Renal cortex interstitium (tissue), 11 donors: ENCODE measurements at regions not wholly inside any gene's neighbourhood (a gene's known extent, or its start where the extent isn't known, plus 50 kb on each side); places are given as distances from the start of the nearest gene placed in this dataset.
"Not testable (repeated sequence)": the region's sequence is repeated elsewhere in the genome, so short reads cannot be mapped to it uniquely, and the experiment has no call there.

Experiments used
- DNase-seq, 11 donors: peaks; one replicate each; pipeline ENCODE4 v3.0.0-alpha.2; 2013; ENCODE audit warnings: low read depth in 9 of 11, low spot score in 4 of 11; ENCODE audit errors: extremely low read depth in 1 of 11

DNA sequence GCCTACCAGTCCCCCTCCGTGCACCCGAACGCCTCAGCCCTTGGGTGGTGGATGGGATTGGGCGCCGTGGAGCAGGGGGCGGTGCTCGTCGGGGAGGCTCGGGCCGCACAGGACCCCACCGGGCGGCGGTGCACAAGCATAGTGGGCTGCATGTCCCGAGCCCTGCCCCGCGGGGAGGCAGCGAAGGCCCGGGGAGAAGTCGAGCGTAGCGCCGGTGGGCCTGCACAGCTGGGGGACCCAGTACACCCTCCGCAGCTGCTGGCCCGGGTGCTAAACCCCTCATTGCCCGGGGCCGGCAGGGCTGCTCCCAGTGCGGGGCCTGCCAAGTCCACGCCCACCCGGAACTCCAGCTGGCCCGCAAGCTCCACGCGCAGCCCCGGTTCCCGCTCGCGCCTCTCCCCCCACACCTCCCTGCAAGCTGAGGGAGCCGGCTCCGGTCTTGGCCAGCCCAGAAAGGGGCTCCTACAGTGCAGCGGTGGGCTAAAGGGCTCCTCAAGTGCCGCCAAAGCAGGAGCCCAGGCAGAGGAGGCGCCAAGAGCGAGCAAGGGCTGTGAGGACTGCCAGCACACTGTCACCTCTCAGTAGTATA is 891.3 kb upstream of the EPHA5 start:
- DNase-seq, result not testable (repeated sequence)

DNA sequence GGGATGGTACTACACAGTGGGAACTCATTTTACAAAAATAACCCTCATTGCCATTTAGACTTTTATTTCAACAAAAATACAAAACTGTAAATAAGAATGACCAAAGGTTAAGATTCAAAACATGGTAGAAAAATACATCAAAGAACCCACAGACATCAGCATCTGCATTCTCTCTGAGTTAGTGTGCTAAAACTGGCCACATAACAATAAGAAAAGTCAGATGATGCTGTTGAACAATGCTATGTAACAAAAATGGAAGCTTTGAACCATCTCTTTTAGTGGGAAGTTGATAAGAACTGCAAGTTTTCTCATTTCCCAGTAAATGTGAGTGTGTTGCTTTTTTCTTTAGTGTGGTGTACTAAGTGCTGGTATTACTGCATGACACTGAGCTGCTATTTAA is 888.4 kb upstream of the EPHA5 start:
- no peak for DNase-seq

DNA sequence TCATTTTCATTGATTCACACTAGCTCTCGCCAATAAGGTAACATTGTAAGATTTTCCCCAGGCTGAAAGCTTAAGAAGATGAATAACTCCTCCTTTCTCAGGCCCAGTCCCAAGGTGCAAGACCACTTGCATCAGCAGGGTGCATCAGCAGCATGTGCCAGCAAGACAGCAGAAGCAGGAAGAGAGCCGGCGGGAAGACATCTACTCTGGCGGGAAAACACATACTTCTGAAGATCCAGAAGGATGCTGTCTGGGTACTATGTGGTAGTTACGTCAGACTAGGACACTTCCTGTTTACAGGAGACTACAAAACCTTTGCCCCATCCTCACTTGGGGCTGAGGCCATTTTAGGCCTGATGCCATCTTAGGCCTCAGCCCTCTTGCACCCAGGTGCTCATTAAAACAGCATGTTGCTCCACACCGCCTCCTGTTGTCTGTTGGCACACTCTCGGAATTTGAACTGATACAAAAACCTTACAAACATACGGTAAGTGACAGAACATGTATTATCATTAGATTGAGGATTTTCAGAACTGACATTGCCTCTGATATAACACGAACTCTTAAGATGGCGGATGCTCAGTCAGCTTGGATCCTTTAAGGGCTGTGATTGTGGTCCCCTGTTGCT is 886.5 kb upstream of the EPHA5 start:
- no peak for DNase-seq

GRCh38 chr4:66555301-66555700 is 885.0 kb upstream of the EPHA5 start:
- DNase-seq, result no peak

DNA sequence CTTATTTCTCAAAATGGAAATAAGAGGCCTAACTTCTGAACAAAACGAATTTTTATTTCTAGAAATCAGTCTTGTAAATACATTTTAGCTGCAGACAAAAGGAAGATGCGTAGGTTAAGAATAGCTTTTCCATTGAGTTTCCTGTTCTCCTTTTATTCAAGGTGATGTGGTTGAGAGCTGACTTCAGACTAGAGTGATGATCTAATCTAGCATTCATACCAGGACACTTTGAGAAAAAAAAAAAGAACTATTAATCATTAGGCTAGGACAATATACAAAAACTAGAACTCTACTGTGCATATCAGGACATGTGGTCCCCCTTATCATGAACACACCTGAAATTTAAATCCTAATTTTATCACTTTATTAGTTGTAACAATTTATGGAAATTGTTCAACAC is 884.5 kb upstream of the EPHA5 start:
- DNase-seq, result no peak

DNA sequence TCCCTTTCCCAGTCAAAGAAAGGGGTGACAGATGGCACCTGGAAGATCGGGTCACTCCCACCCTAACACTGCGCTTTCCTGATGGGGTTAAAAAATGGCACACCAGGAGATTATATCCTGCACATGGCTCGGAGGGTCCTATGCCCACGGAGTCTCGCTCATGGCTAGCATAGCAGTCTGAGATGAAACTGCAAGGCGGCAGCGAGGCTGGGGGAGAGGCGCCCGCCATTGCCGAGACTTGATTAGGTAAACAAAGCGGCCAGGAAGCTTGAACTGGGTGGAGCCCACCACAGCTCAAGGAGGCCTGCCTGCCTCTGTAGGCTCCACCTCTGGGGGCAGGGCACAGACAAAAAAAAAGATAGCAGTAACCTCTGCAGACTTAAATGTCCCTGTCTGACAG is 875.0 kb upstream of the EPHA5 start:
- DNase-seq, result not testable (repeated sequence)

DNA sequence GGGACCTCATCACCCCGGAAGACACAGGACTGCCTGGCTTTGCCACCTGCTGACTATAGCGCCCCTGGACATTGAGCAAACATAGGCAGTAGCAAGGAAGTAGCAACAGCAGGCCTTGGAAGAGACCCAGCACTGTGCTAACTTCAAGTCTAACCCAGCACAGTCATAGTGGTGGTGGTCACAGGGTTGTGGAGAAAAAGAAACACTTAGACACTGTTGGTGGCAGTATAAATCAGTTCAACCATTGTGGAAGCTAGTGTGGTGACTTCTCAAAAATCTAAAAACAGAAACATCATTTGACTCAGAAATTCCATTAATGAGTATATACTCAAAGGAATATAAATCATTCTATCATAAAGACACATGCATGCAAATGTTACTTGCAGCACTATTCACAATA is 874.0 kb upstream of the EPHA5 start:
- DNase-seq, result no peak

GRCh38 chr4:66539745-66540144 is 869.5 kb upstream of the EPHA5 start:
- DNase-seq, result no peak

DNA sequence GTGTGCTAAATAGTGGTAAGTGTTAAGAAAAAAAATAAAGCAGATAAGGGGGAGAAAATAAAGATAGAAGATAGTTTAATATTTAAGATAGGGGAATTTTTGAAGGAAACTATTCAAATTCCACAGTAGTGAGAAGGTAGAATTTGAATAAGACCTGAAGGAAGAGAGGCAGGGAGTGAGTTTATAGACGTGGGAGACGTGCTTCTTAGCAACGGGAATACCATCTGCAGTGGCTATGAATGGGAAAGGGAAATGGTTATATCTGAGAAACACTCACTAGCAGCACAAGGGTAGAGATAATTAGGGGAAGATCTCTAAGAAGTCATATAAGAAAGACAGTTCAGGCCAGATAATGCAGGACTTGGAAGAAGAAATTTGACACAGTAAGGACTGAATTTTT is 854.5 kb upstream of the EPHA5 start:
- no peak for DNase-seq

DNA sequence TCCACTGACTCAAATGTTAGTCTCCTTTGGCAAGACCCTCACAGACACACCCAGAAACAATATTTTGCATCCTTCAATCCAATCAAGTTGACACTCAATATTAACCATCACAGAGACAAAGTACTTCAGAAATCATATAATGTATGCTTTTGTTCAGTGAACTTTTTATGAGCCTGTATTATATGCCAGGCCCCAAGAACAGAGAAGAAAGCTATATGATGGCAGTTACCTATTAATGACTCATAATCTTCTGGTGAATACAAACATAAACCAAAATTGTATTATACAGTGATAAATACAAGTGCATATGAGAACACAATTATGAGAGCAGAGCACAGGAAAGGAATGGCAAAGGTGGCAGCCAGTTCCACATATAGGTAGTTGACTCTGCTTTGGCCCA is 852.0 kb upstream of the EPHA5 start:
- no peak for DNase-seq

GRCh38 chr4:66516940-66517339 is 846.7 kb upstream of the EPHA5 start:
- DNase-seq, result no peak

GRCh38 chr4:66506985-66507384 is 836.7 kb upstream of the EPHA5 start:
- DNase-seq, result no peak

DNA sequence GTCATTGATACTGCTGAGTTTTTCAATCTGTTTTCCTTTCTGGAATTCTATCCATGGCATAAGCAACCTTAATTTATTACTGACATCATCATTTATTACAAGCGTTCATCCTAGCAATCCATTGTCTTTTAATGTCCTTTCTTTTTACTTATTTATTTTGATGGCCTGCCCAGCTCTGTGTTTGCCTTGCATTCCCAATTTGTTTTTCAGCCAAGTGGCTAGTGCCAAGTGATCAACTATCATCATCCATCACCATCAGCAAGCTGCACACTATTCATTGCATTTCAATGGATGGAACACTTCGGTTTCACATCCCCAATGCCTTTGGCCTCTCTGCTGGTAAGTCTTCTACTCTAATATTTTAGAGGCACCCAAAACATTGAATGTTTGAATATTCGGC is 831.7 kb upstream of the EPHA5 start:
- no peak for DNase-seq

DNA sequence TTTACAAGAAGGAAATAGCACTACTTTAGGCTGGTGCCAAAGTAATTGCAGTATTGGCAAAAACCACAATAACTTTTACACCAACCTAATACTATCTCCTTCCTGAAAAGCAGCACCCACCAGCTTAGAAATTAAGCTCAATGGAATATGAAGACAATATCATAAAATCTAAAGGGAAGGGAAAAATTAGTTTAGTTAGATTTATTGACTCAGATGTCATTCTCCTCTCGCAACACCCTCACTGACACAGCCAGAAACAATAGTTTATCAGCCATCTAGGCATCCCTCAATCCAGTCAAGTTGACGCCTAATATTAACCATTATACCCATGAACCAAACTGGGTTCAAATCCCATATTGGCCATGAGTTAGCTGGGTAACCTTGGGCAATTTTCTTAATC is 820.4 kb upstream of the EPHA5 start:
- DNase-seq, result no peak

- DNase-seq, result no peak
Observed at GRCh38 chr4:66489783-66490452, 819.6 kb upstream of the EPHA5 start.

DNA sequence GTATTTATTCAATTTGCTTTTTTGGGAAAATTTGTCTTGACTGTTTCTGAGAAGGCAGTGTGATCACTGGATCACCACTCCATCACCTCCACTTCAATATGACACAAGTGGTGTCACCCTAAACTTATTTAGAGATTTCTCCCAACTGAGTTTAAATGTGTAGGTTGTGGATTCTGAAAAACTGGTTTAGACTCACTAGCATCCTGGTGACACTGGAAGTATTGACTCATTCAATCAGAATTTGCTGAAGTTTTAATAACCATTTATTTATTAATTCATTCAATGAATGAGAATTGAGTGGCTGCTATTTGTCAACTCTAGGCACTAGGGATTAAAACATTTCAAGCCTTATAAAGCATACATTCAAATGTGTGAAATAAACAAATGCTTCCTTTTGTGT is 819.1 kb upstream of the EPHA5 start:
- no peak for DNase-seq

DNA sequence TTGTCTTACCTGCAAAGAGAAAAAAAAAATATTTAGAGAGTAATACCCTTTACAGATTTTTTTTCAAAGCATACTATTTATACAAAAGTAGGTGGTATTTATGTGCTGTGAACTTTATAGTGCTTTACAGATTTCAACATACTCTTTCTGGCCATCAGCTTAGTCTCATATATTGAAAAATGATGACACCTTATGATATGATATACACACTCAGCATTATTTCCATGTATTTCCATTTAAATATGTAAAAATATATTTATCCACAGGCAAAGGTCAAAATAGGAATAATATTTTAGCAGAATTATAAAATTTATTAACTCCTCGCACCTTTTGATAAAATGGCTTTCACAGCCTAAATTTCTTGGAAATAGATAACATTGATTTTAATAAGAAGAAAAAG is 815.8 kb upstream of the EPHA5 start:
- DNase-seq, result no peak

GRCh38 chr4:66482186-66482585 is 811.9 kb upstream of the EPHA5 start:
- no peak for DNase-seq

- DNase-seq, result no peak
Observed at GRCh38 chr4:66475596-66475995, 805.3 kb upstream of the EPHA5 start.

DNA sequence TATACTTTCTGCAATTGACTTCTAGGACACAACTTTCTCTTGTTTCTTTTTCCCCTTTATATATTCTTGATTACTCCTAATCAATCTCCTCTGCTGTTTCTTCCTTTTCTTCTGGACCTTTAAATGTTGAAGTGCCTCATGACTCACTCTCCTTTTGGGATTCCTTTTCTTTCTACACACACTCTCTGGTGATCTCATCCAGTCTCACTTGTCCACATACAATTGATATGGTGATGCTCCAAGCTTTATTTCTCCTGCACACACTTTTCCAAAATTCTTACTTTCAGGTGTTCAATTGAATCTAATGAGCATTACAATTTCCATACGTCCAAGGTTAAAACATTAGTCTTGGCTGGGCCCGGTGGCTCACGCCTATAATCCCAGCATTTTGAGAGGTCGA is 794.8 kb upstream of the EPHA5 start:
- no peak for DNase-seq

DNA sequence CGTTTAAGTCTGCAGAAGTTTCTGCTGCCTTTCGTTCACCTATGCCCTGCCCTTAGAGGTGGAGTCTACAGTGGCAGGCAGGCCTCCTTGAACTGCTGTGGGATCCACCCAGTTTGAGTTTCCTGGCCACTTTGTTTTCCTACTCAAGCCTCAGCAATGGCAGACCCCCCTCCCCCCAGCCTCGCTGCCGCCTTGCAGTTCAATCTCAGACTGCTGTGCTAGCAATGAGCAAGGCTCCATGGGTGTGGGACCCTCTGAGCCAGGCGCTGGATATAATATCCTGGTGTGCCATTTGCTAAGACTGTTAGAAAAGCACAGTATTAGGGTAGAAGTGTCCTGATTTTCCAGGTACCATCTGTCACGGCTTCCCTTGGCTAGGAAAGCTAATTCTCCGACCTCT is 792.6 kb upstream of the EPHA5 start:
- DNase-seq, result not testable (repeated sequence)
